CD1c-positive myeloid dendritic cell (primary cell): ENCODE measurements at regions not wholly inside any gene's neighbourhood (a gene's known extent, or its start where the extent isn't known, plus 50 kb on each side); places are given as distances from the start of the nearest gene placed in this dataset.

Source experiments
- DNase-seq: peaks from one replicate; pipeline ENCODE4 v3.0.0-alpha.2; 2016; ENCODE audit errors: extremely low spot score

- no peak for DNase-seq
Measured at GRCh38 chr18:60134806-60135205, 235.0 kb downstream of the PMAIP1 start.

- DNase-seq = no peak
Measured at GRCh38 chr18:60130284-60130683, 230.5 kb downstream of the PMAIP1 start.

- DNase-seq = no peak
Measured at GRCh38 chr18:60123031-60123430, 223.2 kb downstream of the PMAIP1 start.

GRCh38 chr18:60122339-60122738 is 222.5 kb downstream of the PMAIP1 start:
- peak; percentile 11 for DNase-seq

- no peak for DNase-seq
Measured at GRCh38 chr18:60120231-60120750, 220.5 kb downstream of the PMAIP1 start.

GRCh38 chr18:60117321-60117720 is 217.5 kb downstream of the PMAIP1 start:
- DNase-seq = no peak

GRCh38 chr18:60113396-60113795 is 213.6 kb downstream of the PMAIP1 start:
- DNase-seq = no peak

GRCh38 chr18:60112369-60112768 is 212.6 kb downstream of the PMAIP1 start:
- no peak for DNase-seq

GRCh38 chr18:60111525-60111924 is 211.7 kb downstream of the PMAIP1 start:
- DNase-seq = no peak

GRCh38 chr18:60110836-60111235 is 211.0 kb downstream of the PMAIP1 start:
- DNase-seq = no peak

- DNase-seq = no peak
Measured at GRCh38 chr18:60100778-60101177, 201.0 kb downstream of the PMAIP1 start.

- DNase-seq = no peak
Measured at GRCh38 chr18:60099709-60100108, 199.9 kb downstream of the PMAIP1 start.

GRCh38 chr18:60096428-60096827 is 196.6 kb downstream of the PMAIP1 start:
- no peak for DNase-seq

GRCh38 chr18:60092073-60092472 is 192.3 kb downstream of the PMAIP1 start:
- DNase-seq = no peak

- no peak for DNase-seq
Measured at GRCh38 chr18:60090170-60090569, 190.4 kb downstream of the PMAIP1 start.

GRCh38 chr18:60082790-60083189 is 183.0 kb downstream of the PMAIP1 start:
- no peak for DNase-seq

GRCh38 chr18:60082282-60082681 is 182.5 kb downstream of the PMAIP1 start:
- no peak for DNase-seq

- DNase-seq = no peak
Measured at GRCh38 chr18:60075477-60075876, 175.7 kb downstream of the PMAIP1 start.

GRCh38 chr18:60070631-60071030 is 170.8 kb downstream of the PMAIP1 start:
- no peak for DNase-seq

GRCh38 chr18:60069145-60069544 is 169.3 kb downstream of the PMAIP1 start:
- DNase-seq = no peak

- no peak for DNase-seq
Measured at GRCh38 chr18:60067426-60068210, 167.8 kb downstream of the PMAIP1 start.

GRCh38 chr18:60066219-60066975 is 166.6 kb downstream of the PMAIP1 start:
- DNase-seq = no peak

- DNase-seq = no peak
Measured at GRCh38 chr18:60064271-60064670, 164.5 kb downstream of the PMAIP1 start.
